ENCODE measurements at regions not wholly inside any gene's neighbourhood (a gene's known extent, or its start where the extent isn't known, plus 50 kb on each side); places are given as distances from the start of the nearest gene placed in this dataset.

- no peak for TF ChIP-seq CTCF (IDR thresholded peaks at IDR 0.05)
- no peak for TF ChIP-seq POLR2AphosphoS5 (IDR thresholded peaks at IDR 0.05)
- TF ChIP-seq POLR2A (IDR thresholded peaks at IDR 0.05) = no peak
Measured at GRCh38 chr4:137866671-137867070, 334.4 kb upstream of the PCDH18 start.

Measured in stomach (tissue), 4 donors.